Adipocyte (in vitro differentiated cells): ENCODE measurements at regions not wholly inside any gene's neighbourhood (a gene's known extent, or its start where the extent isn't known, plus 50 kb on each side); places are given as distances from the start of the nearest gene placed in this dataset.

Experiments
- DNase-seq: peaks from one replicate; pipeline ENCODE4 v3.0.0-alpha.2; 2015; ENCODE audit warnings: low read depth
- H3K27me3 ChIP-seq: replicated peaks from 2 replicates; pipeline ENCODE4 v1.7.0; 2013; ENCODE audit warnings: mild to moderate bottlenecking, low read length, moderate library complexity; ENCODE audit not compliant: control insufficient read depth, insufficient read depth
- H3K36me3 ChIP-seq: 2 replicates; pipeline ENCODE4 v1.7.0; 2013; ENCODE audit warnings: low read length, mild to moderate bottlenecking, moderate library complexity; ENCODE audit not compliant: control insufficient read depth, insufficient read depth, severe bottlenecking
- H3K4me1 ChIP-seq: 2 replicates; pipeline ENCODE4 v1.7.0; 2013; ENCODE audit warnings: mild to moderate bottlenecking, low read length, moderate library complexity; ENCODE audit not compliant: control insufficient read depth, insufficient read depth
- H3K4me3 ChIP-seq: 2 replicates; pipeline ENCODE4 v1.7.0; 2013; ENCODE audit warnings: mild to moderate bottlenecking, low read length, moderate library complexity
- H3K9ac ChIP-seq: 2 replicates; pipeline ENCODE4 v1.7.0; 2013; ENCODE audit warnings: mild to moderate bottlenecking, low read length, moderate library complexity
- H3K9me3 ChIP-seq: 2 replicates; pipeline ENCODE4 v1.7.0; 2013; ENCODE audit warnings: mild to moderate bottlenecking, low read length, moderate library complexity; ENCODE audit not compliant: control insufficient read depth

DNA sequence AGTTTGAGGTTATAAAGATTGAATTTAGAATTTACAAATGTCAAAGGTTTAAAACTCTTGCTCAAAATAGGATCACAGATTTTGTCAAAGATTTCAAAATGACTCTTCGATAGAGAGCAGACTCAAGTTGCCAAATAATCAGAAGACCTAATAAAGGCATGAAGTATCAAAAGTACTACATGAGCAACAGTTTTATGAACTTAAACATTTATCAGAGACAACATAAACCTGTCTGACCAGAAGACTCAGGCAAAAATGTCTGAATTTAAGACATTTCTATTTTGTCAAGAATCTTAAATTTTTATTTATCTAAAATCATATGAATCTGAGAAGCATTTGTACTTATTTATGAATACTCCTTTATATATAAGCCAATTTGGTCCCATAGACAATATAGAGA lies 330.9 kb downstream of the PTPRU start:
- DNase-seq, result no peak

DNA sequence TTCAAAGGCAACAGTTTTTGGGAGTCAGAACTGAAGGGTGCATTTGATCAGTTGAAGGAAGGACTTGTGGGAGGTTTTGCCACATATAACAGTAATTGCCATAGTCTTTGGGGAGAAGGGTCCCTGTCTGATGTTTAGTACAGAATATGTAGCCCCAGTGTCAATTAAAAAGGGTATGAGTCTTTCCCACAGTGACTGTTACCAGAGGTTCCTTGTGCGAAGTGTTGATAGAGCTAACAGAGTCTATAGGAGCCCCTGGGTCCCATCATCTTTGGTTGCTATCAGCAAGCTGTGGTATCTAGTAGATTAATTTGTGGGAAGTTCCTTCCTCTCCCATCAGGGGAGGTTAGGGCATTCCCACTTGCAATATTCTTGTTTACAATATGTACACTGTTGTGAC lies 329.2 kb downstream of the PTPRU start:
- no peak for DNase-seq
- Histone ChIP-seq H3K4me1 (peaks cover 13% of the 10 kb centered on the region), H3K9me3 (peaks cover 51% of the 10 kb centered on the region), H3K9ac (no peak overlapping the region), H3K4me3 (no peak overlapping the region), H3K27me3 (no peaks in the 10 kb centered on the region), H3K36me3 (no peaks in the 10 kb centered on the region)

More for the DNA sequence above, 330.9 kb downstream of the PTPRU start:
- Histone ChIP-seq H3K27me3 (no peaks in the 10 kb centered on the region), H3K9me3 (peaks cover 51% of the 10 kb centered on the region), H3K4me1 (peaks cover 17% of the 10 kb centered on the region), H3K36me3 (no peaks in the 10 kb centered on the region), H3K9ac (no peak overlapping the region), H3K4me3 (no peak overlapping the region)

DNA sequence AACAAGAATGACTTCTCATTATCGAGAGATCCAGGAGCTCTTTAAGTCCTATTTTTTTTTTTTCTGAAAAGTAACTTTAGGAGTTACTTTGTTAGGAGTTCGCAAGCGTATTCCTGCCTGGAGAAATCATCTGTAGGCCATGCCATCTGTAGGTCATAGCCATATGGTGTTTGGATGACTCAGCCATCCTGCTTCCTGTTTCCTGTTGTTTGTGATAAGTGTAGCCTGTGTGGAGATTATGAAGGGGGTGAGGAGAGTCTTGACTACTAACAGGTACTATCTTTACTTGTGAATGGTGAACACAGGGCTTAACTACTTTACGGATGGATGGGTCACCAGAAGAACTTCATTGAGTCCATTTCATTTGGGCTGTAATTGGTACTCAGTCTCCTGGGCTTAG lies 327.2 kb downstream of the PTPRU start:
- Histone ChIP-seq H3K9ac (no peak overlapping the region), H3K9me3 (peaks cover 51% of the 10 kb centered on the region), H3K27me3 (no peaks in the 10 kb centered on the region), H3K4me3 (no peak overlapping the region), H3K36me3 (no peaks in the 10 kb centered on the region), H3K4me1 (no peaks in the 10 kb centered on the region)
- DNase-seq, result no peak

DNA sequence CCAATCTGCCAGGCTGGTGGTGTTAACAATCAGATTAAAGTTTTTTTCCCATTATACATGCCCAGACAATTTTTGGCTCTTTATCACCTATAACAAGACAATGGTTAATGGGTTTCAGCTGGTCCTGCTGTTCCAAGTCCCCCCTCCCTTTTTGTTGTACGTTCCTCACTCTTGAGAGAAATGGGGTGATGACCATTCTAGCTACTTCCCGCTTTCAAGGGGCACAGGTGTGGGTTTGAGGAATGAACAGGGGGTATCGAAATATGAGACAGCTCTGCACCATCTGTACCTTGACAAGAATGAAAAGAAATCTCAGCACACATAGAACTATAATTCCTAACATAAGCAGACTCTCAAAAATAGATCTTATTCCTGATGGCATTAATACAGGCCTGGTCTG lies 326.8 kb downstream of the PTPRU start:
- Histone ChIP-seq H3K27me3 (no peaks in the 10 kb centered on the region), H3K9ac (no peak overlapping the region), H3K9me3 (peaks cover 51% of the 10 kb centered on the region), H3K4me3 (no peak overlapping the region), H3K36me3 (no peaks in the 10 kb centered on the region), H3K4me1 (no peaks in the 10 kb centered on the region)
- no peak for DNase-seq

DNA sequence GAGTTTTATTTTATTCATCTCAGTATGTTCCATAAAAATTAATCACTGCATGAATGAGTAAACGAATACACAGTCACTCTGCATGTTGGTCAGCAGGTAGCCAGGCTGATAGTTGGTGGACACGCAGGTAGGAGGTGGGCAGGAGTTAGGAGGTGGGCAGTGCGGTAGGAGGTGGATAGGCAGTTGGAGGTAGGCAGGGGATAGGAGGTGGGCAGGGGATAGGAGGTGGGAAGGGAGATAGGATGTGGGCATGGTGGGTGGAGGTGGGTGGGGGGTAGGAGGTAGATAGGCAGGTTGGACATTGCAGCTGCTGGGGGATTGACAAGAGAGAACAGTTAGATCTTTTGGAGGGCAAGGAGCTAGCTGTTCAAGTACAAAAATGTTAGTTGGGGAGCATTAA lies 322.7 kb downstream of the PTPRU start:
- DNase-seq, result no peak
- Histone ChIP-seq H3K27me3 (peaks cover 7% of the 10 kb centered on the region), H3K9ac (no peak overlapping the region), H3K9me3 (peaks cover 15% of the 10 kb centered on the region), H3K36me3 (no peaks in the 10 kb centered on the region), H3K4me3 (no peak overlapping the region), H3K4me1 (no peaks in the 10 kb centered on the region)

DNA sequence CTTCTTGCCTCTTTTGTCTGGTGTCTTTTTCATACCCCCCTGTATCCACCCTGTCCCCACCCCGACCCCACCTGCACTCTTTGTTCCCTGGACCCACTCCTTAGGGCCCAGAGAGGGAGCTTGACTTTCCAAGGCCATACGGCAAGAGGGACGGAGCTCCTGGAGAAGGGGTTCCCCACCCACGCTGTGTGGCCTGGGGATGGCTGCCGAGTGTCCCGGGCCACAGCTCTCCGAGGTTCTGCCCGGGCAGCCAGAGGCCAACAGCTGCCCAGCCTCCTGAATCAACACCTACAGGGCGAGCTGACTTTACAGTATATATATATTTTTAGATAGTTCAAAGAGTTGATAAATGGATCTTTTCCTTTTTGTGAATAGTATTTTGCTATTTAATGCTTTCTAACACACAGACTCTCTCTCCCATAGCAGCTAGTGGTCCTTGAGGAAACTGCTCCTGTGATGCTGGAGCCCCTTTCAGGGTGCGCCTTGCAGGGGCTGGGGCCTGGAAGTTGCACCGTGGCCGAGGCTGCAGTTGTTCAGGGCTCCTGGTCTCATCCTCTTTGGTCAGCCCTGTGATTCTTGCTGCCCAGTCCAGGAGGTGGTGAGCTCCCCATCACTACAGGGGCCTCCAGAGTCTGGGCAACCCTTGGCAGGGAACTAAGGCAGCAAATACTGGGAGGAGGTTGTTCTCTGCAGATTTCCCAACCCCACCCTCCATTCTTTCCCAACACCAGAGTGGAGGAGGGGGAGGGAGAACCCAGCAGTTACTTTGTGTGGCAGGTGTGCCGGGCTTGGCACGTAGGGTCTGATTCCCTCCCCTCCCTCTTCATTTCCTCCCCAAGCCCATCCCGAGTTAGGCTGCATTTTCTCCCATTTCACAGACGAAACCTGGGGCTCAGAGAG lies 321.6 kb downstream of the PTPRU start:
- no peak for DNase-seq
- Histone ChIP-seq H3K9ac (no peak overlapping the region), H3K36me3 (no peaks in the 10 kb centered on the region), H3K9me3 (peaks cover 4% of the 10 kb centered on the region), H3K4me1 (no peaks in the 10 kb centered on the region), H3K27me3 (peaks cover 7% of the 10 kb centered on the region), H3K4me3 (no peak overlapping the region)

DNA sequence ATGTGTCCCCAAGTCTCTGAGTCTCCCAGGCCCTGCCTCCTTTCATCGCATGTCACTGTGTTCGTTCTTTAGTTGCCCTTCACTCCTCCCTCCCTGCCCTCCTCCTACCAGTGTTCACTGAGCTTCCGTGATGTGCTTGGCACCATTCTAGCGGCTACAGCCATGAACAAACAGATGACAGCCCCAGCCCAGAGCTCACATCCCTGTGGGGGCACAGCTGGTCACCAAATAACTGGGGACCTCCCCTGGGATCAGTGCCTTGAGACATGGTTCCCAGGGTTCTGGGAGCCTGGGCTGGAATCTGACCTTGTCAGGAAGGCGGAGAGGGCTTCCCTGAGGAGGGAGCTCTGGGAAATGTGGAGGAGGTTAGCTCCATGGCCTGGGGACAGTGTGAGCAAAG lies 320.7 kb downstream of the PTPRU start:
- no peaks in the 10 kb centered on the region for H3K9me3 ChIP-seq

DNA sequence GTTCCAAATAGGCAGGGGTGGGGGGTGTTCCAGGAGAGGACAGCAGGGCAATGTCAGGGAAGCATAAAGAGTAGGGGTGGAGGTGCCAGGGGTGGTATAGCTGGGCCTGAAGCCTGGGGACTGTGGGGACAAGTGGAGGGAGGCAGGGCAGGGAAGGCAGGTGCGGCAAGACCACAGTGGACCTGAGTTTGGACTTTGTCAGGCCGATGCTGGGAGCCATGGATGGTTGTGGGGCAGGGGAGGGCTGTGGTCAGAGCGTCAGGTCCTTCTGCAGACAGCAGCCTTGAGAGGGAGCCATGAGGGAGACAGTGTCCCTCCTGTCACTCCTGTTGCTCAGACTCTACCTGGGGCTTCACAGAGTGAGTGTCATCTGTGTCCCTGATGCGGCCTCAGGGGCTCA lies 320.3 kb downstream of the PTPRU start:
- Histone ChIP-seq H3K9ac (no peak overlapping the region), H3K4me1 (no peaks in the 10 kb centered on the region), H3K36me3 (no peaks in the 10 kb centered on the region), H3K4me3 (no peak overlapping the region), H3K9me3 (no peaks in the 10 kb centered on the region), H3K27me3 (peaks cover 7% of the 10 kb centered on the region)
- DNase-seq, result no peak

More for the DNA sequence above, 320.7 kb downstream of the PTPRU start:
- no peak for DNase-seq
- no peak overlapping the region for H3K4me3 ChIP-seq
- H3K4me1 ChIP-seq, result no peaks in the 10 kb centered on the region
- peaks cover 7% of the 10 kb centered on the region for H3K27me3 ChIP-seq
- no peak overlapping the region for H3K9ac ChIP-seq
- H3K36me3 ChIP-seq, result no peaks in the 10 kb centered on the region

DNA sequence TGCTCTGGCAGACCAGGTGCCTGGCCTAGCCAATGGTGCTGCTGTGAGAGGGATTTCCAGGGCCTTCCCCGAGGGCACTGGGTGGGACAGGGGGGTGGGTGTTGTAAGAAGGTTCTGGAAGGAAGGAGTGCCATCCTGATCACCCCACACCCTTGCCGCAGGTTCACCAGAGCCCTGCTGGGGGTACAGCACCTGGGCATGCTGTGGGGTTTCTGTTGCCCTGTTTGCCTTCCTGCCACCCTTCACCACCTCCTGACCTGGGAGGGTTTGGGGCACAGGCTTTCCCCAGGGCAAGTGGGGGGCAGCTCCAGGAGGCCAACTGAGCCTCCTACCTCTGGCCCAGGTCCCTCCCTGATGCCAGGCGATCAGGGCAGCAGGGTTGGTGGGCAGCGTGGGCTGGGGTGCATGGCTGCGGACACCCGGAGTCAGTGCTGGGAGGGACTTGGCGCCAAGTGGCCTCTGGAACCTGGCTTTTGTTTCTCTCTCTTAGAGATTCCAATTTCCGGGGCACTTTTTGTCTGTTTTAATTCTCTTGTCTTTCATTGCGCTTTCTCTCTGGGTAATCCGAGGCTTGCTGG lies 318.8 kb downstream of the PTPRU start:
- Histone ChIP-seq H3K27me3 (peaks cover 11% of the 10 kb centered on the region), H3K9ac (no peak overlapping the region), H3K9me3 (no peaks in the 10 kb centered on the region), H3K36me3 (no peaks in the 10 kb centered on the region), H3K4me1 (no peaks in the 10 kb centered on the region), H3K4me3 (no peak overlapping the region)
- DNase-seq, result no peak

DNA sequence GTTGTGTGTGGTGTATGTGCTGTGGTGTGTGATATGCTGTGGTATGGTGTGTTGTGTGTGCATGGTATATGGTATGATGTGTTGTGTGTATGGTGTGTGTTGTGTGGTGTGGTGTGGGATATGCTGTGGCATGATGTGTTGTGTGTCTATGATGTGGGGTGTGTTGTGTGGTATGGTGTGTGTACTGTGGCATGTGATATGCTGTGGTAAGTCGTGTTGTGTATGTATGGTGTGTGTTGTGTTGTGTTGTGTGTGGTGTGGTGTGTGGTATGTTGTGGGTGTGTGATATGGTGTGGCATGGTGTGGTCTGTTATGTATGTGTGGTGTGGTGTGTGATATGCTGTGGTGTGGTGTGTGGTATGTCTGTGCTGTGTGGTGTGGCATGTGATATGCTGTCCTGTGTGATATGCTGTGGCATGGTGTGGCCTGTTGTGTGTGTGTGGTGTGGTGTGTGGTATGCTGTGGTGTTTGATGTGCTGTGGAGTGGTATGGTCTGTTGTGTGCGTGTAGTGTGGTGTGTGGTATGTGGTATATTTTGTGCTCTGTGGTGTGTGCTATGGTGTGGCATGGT lies 318.0 kb downstream of the PTPRU start:
- DNase-seq, result no peak
- Histone ChIP-seq H3K4me1 (no peaks in the 10 kb centered on the region), H3K27me3 (peaks cover 15% of the 10 kb centered on the region), H3K36me3 (no peaks in the 10 kb centered on the region), H3K9me3 (no peaks in the 10 kb centered on the region), H3K9ac (no peak overlapping the region), H3K4me3 (no peak overlapping the region)

DNA sequence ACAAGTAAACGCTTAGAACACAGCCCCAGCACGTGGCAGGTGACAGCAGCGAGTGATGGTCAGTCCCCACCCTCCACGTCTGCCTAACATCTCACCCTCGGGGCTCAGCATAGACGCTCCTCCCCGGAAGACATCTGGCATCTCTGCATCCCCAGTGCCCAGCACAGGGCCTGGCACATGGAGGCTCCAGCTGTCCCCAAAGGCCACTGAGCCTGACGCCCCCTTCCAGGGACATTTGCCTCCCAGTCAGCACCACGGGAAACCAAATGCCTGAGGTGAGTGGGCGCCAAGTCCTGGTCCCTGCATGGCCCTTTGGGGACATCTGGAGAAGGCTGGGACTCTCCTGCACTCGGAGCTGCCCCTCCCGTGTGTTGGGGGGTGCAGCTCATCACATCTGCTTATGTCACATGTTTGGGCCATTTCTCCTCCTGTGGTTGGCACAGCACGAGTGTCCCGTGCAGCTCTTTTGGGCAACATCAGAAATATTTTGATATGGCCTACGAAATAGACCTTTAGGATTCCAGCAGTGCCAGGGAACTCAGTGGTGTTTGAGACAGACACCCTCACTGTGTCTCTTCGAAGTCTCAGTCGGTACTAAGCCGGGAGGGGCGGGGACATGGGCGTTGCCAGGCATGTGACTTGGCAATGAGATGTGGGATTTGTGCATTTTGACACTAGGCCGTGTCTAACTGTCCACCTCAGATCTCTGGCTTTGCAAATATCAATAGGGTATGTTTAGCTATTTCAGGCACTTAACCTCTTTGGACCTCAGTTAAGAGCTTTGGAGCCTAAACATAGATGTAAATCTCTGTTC lies 315.0 kb downstream of the PTPRU start:
- no peak overlapping the region for H3K9ac ChIP-seq
- no peaks in the 10 kb centered on the region for H3K9me3 ChIP-seq
- no peak for DNase-seq
- H3K27me3 ChIP-seq, result peaks cover 18% of the 10 kb centered on the region
- H3K4me1 ChIP-seq, result no peaks in the 10 kb centered on the region
- H3K4me3 ChIP-seq, result no peak overlapping the region
- no peaks in the 10 kb centered on the region for H3K36me3 ChIP-seq
